ENCODE measurements at regions not wholly inside any gene's neighbourhood (a gene's known extent, or its start where the extent isn't known, plus 50 kb on each side); places are given as distances from the start of the nearest gene placed in this dataset.

DNA sequence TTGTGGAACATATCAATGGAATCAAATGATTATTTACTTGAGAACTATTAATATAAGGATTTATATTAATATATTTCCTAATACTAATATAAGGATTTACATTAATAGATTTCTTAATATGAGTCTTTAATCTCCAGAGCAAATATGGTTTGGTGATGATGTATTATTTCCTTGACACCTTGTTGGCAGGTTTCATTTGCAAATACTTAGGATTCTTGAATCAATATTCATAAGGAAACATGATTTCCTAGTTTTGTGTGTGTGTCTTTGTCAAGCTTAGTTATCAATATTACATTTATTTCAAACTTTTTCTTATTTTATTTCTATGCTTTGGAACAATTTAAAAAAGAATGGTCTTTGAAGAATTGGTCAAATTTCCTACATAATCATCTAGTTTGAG, 138.5 kb downstream of the RAB38 start:
- H3K36me3 ChIP-seq = no peaks in the 10 kb centered on the region

DNA sequence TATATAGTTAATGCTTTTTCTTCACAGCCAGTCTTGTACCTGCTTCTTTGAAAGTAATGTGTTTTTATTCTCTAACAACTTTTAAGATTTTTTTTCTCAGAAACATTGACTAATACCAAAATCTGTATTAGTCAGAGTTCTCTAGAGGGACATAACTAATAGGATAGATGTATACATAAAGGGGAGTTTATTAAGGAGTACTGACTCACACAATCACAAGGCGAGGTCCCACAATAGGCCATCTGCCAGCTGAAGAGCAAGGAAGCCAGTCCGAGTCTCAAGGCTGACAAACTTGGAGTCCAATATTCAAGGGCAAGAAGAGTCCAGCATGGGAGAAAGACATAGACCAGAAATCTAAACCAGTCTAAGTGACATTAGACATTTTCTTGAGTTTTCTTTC, 140.0 kb downstream of the RAB38 start:
- no peak overlapping the region for H3K4me3 ChIP-seq (ENCODE audit: low read depth, low read length)
- no peak for DNase-seq
- no peaks in the 10 kb centered on the region for H3K4me1 ChIP-seq
- no peaks in the 10 kb centered on the region for H3K36me3 ChIP-seq
- no peaks in the 10 kb centered on the region for H3K27me3 ChIP-seq
- TF ChIP-seq, protein P1, sequence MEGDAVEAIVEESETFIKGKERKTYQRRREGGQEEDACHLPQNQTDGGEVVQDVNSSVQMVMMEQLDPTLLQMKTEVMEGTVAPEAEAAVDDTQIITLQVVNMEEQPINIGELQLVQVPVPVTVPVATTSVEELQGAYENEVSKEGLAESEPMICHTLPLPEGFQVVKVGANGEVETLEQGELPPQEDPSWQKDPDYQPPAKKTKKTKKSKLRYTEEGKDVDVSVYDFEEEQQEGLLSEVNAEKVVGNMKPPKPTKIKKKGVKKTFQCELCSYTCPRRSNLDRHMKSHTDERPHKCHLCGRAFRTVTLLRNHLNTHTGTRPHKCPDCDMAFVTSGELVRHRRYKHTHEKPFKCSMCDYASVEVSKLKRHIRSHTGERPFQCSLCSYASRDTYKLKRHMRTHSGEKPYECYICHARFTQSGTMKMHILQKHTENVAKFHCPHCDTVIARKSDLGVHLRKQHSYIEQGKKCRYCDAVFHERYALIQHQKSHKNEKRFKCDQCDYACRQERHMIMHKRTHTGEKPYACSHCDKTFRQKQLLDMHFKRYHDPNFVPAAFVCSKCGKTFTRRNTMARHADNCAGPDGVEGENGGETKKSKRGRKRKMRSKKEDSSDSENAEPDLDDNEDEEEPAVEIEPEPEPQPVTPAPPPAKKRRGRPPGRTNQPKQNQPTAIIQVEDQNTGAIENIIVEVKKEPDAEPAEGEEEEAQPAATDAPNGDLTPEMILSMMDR (IDR thresholded peaks at IDR 0.05; ENCODE audit: low read depth, low read length) = no peak
- H3K9me3 ChIP-seq = no peaks in the 10 kb centered on the region

More for the DNA sequence above, 138.5 kb downstream of the RAB38 start:
- TF ChIP-seq, protein P1 (IDR thresholded peaks at IDR 0.05; ENCODE audit: low read depth, low read length) = no peak
- Histone ChIP-seq H3K27me3 (no peaks in the 10 kb centered on the region), H3K4me1 (no peaks in the 10 kb centered on the region), H3K4me3 (ENCODE audit: low read depth, low read length) (no peak overlapping the region), H3K9me3 (no peaks in the 10 kb centered on the region)
- DNase-seq = no peak

DNA sequence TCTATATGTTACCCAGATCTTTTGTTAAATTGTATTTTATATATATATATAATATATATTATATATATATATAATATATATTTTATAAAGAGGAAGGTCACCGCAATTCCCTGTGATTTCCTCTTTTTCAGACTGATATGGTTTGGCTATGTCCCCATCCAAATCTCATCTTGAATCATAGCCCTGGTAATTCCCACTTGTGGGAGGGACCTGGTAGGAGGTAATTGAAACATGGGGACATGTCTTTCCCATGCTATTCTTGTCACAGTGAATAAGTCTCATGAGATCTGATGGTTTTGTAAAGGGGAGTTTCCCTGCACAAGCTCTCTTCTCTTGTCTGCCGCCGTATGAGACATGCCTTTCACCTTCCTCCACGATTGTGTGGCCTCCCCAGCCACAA, 157.6 kb downstream of the RAB38 start:
- H3K27me3 ChIP-seq = no peaks in the 10 kb centered on the region
- no peak for DNase-seq
- TF ChIP-seq, protein P1 (IDR thresholded peaks at IDR 0.05; ENCODE audit: low read depth, low read length) = no peak
- no peak overlapping the region for H3K4me3 ChIP-seq (ENCODE audit: low read depth, low read length)
- H3K9me3 ChIP-seq = no peaks in the 10 kb centered on the region
- no peaks in the 10 kb centered on the region for H3K4me1 ChIP-seq
- H3K36me3 ChIP-seq = no peaks in the 10 kb centered on the region

DNA sequence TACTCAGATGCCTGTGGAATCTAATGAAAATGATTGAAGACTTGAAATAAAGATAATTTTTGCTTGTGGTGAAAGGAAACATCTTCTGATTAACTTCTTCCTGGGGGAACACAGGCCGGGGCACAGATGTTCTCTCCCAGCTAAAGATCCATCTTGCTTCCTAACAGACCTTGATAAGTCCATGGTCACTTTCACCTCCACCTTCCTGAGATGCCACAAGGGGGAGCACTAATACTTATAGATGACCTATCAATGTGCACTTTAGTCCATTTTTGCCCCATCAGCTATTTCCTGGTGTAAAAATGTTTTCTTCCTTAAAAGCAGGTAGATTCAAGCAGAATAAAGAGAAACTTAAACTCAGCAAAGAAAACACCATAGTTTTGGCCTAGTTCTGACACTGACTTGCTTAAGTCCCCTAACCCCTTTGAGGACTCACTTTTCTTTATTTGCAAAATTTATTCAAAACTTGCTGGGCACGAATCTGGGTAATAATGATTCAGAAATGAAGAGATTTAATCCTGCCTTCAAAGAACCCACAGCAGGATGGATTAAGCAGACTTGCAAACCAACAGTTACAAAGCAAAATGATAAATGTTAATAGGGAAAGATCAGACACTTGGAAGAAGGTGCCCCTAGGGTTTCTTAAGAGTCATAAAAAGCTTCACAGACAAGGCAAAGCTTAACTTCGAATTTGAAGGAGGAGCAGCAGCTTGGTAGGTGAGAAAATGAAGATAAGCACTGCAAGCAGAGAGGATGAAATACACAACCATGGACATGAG, 158.7 kb downstream of the RAB38 start:
- no peaks in the 10 kb centered on the region for H3K27me3 ChIP-seq
- no peak overlapping the region for H3K4me3 ChIP-seq (ENCODE audit: low read depth, low read length)
- TF ChIP-seq, protein P1 (IDR thresholded peaks at IDR 0.05; ENCODE audit: low read depth, low read length) = peak; percentile 83
- DNase-seq = peak; percentile 68
- no peaks in the 10 kb centered on the region for H3K36me3 ChIP-seq
- no peaks in the 10 kb centered on the region for H3K4me1 ChIP-seq
- H3K9me3 ChIP-seq = no peaks in the 10 kb centered on the region

DNA sequence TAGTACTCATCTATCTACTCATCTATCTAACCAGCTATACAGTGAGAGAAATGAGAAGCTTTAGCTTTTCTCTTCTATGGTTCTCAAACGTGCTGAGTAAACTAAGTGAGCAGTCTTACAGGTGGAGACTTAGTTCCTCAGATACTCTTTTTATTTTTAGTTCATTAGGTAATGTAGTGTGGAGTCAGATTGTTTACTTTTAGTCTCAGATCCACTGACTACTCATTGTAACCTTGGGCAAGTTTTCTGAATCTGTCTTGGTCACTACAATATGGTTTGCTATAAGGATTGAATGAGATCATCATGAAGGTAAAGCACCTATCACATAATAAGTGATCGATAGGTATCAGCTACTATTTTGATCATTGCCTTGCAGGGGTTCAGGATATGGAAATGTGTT, 160.1 kb downstream of the RAB38 start:
- Histone ChIP-seq H3K36me3 (no peaks in the 10 kb centered on the region), H3K27me3 (no peaks in the 10 kb centered on the region), H3K4me3 (ENCODE audit: low read depth, low read length) (no peak overlapping the region), H3K9me3 (no peaks in the 10 kb centered on the region), H3K4me1 (no peaks in the 10 kb centered on the region)
- no peak for DNase-seq
- TF ChIP-seq, protein P1 (IDR thresholded peaks at IDR 0.05; ENCODE audit: low read depth, low read length) = no peak

DNA sequence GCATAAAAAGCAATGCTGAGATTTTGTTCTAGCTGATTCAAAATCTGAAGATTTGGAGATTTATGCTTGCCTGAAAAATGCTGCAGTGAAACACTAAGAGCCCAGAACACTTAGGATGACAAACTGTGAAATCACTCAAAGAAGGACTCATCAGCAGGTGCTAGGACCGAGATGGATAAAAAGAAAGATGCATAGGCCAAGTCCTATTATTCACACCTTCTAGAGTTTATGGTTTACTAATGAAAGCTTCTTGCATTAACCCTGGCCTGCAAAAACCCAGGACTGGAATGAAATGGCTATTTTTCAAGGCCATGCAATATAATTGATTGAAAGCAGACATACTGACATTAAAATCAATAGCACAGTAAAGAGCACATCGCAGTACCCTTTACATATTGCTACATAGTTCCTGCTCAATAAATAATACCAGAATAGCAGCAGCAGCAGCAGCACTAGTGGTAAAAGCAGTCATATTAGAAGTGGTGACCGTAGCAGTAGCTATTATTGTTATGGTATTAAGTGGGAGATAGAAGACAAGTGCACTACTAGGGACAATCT, 161.7 kb downstream of the RAB38 start:
- no peaks in the 10 kb centered on the region for H3K4me1 ChIP-seq
- TF ChIP-seq, protein P1 (IDR thresholded peaks at IDR 0.05; ENCODE audit: low read depth, low read length) = no peak
- H3K27me3 ChIP-seq = no peaks in the 10 kb centered on the region
- H3K4me3 ChIP-seq (ENCODE audit: low read depth, low read length) = no peak overlapping the region
- DNase-seq = no peak
- no peaks in the 10 kb centered on the region for H3K9me3 ChIP-seq
- no peaks in the 10 kb centered on the region for H3K36me3 ChIP-seq

All from BE2C (cell line).